Brain microvascular endothelial cell (primary cell): ENCODE measurements at regions not wholly inside any gene's neighbourhood (a gene's known extent, or its start where the extent isn't known, plus 50 kb on each side); places are given as distances from the start of the nearest gene placed in this dataset.

ENCODE experiments used
- DNase-seq: peaks from one replicate; pipeline ENCODE4 v3.0.0-alpha.2; 2020
- H3K27ac ChIP-seq: fragments of 250-450 bp; sonication (Bioruptor Pico); 2 replicates; pipeline ENCODE4 v1.5.1; 2020; ENCODE audit warnings: mild to moderate bottlenecking, moderate library complexity
- H3K27me3 ChIP-seq: fragments of 250-450 bp; sonication (Bioruptor Pico); replicated peaks from 2 replicates; pipeline ENCODE4 v1.5.1; 2020; ENCODE audit warnings: mild to moderate bottlenecking
- H3K36me3 ChIP-seq: fragments of 250-450 bp; sonication (Bioruptor Pico); replicated peaks from 2 replicates; pipeline ENCODE4 v1.5.1; 2020; ENCODE audit warnings: mild to moderate bottlenecking
- H3K4me3 ChIP-seq: 2 replicates; pipeline ENCODE4 v1.5.1; 2011; ENCODE audit warnings: low read depth, mild to moderate bottlenecking, control low read depth, low read length, moderate library complexity
- in situ Hi-C: cut with HindIII; loops from 2 replicates; pipeline ENCODE4 v1.10.0; 2017; ENCODE audit warnings: low sequenced_read_pairs, low pct_ligation_motif_present
- TF ChIP-seq, protein P1 (sequence below): IDR thresholded peaks from 2 replicates; pipeline ENCODE4 v1.5.1; 2011; ENCODE audit warnings: low read depth, mild to moderate bottlenecking, moderate library complexity, low read length, control low read depth, inconsistent platforms; ENCODE audit errors: missing control alignments

DNA sequence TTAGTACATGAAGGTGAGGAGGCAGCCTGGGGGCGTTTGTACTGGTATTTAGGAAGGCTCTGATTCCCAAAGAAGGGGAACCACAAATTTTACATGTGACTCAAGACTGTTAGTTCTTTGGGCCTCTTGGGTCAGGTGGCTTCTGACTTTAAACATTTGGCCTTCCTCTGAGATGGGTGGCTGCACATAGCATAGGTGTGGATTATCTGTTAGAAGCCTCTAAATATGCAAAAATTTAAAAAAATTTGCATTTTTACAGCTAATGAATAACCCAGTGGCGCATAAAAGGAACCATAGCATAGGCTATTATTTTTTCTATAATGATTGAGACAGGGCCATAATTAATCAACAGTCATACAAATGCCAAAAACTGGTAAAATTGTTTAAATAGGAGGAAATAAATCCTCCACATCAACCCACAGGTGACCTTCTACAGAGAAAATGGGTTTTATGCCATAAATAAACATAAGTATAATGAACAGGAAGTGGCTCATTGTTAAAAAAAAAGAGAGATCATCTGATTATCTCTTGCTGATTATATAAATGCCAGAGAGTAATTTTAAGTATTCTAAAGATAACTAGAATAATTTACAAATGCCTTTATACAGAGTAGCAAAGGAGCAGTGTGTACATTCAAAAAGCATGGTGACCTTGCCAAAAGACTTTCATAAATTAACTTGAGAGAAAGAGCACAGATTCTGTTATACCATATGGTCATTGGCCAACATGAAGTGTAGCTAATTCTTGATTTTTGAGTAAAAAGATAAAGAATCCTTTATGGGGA, 284.2 kb upstream of the ATP2B1 start:
- Histone ChIP-seq H3K27ac (no peak overlapping the region), H3K4me3 (no peak overlapping the region), H3K27me3 (no peaks in the 10 kb centered on the region), H3K36me3 (no peaks in the 10 kb centered on the region)
- no peak for DNase-seq
- TF ChIP-seq, protein P1, sequence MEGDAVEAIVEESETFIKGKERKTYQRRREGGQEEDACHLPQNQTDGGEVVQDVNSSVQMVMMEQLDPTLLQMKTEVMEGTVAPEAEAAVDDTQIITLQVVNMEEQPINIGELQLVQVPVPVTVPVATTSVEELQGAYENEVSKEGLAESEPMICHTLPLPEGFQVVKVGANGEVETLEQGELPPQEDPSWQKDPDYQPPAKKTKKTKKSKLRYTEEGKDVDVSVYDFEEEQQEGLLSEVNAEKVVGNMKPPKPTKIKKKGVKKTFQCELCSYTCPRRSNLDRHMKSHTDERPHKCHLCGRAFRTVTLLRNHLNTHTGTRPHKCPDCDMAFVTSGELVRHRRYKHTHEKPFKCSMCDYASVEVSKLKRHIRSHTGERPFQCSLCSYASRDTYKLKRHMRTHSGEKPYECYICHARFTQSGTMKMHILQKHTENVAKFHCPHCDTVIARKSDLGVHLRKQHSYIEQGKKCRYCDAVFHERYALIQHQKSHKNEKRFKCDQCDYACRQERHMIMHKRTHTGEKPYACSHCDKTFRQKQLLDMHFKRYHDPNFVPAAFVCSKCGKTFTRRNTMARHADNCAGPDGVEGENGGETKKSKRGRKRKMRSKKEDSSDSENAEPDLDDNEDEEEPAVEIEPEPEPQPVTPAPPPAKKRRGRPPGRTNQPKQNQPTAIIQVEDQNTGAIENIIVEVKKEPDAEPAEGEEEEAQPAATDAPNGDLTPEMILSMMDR, result no peak
- in situ Hi-C loops, result no loop called here

DNA sequence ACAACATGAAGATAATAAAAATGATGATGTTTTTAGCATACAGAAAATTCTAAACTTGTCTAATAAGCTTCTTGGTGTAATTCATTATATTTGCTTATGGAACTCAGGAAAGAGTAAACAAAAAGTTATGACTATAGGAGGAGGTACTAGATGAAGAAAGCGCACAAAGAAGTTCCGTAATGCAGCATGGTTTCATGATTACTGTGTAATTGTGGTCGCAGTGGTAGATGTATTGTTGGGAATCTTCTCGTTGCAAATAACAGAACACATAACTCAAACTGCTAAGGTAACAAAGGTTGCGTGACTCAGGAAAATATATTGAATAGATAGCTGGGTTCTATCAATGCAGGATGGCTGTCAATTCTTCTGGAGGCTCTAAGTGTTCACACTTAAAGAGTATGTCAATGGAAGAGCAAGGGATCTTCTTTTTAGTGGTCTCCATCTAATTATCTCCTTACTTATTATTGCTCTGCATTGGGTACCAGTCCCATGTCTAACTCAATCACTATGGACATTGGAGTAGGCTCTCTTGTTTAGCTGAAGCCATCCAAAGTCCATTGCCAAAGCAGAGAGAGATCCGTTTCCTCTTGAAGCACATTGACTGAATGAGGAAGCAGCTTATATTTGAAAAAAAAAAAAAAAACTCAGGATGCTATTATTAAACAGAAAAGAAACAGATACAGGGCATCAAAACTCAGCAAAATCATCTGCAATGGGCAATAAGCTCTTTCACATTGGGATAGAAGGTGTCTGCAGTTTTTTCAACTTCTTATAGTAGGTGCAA, 283.4 kb upstream of the ATP2B1 start:
- in situ Hi-C loops, result no loop called here
- no peak overlapping the region for H3K4me3 ChIP-seq
- DNase-seq, result no peak
- no peaks in the 10 kb centered on the region for H3K27me3 ChIP-seq
- no peak overlapping the region for H3K27ac ChIP-seq
- TF ChIP-seq, protein P1, result no peak
- H3K36me3 ChIP-seq, result no peaks in the 10 kb centered on the region

DNA sequence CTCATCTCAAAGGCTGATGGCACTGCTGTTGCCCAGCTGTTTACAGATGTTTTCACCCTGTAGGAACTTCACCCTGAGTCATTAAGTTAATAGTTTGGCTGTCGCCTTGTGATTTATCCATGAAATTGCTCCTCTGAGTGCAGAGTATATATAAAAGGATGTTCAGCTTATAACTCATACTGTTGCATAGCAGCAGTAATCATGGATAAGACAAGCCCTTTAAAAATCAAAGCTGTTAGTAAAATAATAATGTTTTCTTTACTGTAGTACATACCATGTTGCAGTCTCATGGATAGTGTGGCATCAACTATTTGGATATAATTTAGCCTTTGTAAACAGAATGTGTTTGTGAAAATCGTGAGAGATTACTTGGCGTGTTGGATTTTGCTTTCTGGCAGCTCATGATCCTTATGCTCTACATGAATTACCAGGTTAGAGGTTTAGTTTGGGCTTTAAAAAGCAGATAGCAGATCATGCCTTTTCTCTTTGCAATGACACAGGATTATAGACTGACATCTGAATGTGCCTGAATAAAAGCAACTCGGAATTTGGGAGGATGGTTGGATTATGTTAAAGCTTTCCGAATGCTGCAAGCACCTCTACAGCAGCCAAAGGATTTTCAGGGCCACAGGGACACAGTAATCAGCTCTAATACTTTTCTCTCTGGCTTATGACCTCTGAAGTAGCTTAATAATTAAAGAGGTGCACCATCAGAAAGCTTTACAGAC, 279.7 kb upstream of the ATP2B1 start:
- Histone ChIP-seq H3K27me3 (no peaks in the 10 kb centered on the region), H3K36me3 (no peaks in the 10 kb centered on the region), H3K27ac (no peak overlapping the region), H3K4me3 (no peak overlapping the region)
- no peak for DNase-seq
- in situ Hi-C loops, result no loop called here
- TF ChIP-seq, protein P1, result no peak

DNA sequence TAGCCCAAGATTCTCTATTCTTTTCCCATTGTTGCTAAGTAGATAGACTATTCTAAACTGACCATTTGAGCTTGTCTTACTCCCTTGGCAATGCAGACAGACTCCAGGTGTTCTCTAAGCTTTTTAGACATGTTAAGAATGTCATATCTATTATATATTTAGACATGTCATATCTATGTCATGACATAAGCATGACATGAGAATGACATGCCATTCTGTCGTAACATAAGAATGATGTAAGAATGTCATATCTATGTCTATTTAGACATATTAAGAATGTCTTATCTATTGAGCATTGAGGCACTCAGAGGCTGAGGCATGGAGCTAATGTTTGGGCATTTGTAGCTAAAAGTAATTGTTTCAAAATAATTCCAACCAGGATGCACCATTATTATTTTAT, 277.3 kb upstream of the ATP2B1 start:
- in situ Hi-C loops, result no loop called here
- Histone ChIP-seq H3K27ac (no peak overlapping the region), H3K27me3 (no peaks in the 10 kb centered on the region), H3K4me3 (no peak overlapping the region), H3K36me3 (no peaks in the 10 kb centered on the region)
- no peak for DNase-seq
- TF ChIP-seq, protein P1, result no peak

DNA sequence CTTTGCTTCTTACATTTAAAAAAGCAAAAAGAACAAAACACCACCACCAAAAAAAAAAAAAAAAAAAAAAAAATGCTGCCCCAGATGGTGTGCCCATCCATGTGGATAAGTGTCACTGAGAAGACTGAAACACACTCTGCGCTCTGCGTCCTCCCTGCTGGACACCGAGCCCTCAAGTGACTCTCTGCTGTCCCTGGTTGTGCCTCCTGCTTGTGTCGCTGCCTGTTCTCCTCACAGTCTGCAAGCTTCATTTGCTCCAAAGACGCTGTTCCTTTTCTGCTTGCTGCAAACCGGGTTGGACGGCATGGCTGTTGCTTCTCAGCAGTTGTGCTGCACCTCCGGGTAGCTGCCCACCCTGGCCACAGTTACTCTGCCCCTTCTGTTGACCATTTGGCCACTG, 276.2 kb upstream of the ATP2B1 start:
- TF ChIP-seq, protein P1, result no peak
- H3K27ac ChIP-seq, result no peak overlapping the region
- H3K36me3 ChIP-seq, result no peaks in the 10 kb centered on the region
- H3K27me3 ChIP-seq, result no peaks in the 10 kb centered on the region
- in situ Hi-C loops, result no loop called here
- DNase-seq, result no peak
- no peak overlapping the region for H3K4me3 ChIP-seq
